Left ventricle myocardium superior (tissue), 1 donor: ENCODE measurements at regions not wholly inside any gene's neighbourhood (a gene's known extent, or its start where the extent isn't known, plus 50 kb on each side); places are given as distances from the start of the nearest gene placed in this dataset.
"Not testable (repeated sequence)": the region's sequence is repeated elsewhere in the genome, so short reads cannot be mapped to it uniquely, and the experiment has no call there.

Experiments used
- ATAC-seq: fragments of 200-7000 bp; cut with Tn5 transposase; one replicate; pipeline ENCODE4 v1.9.1; 2020; ENCODE audit warnings: mild to moderate bottlenecking, moderate library complexity
- DNase-seq: peaks from one replicate; pipeline ENCODE4 v3.0.0-alpha.2; 2020
- intact Hi-C: fragments of 100-400 bp; cut with micrococcal nuclease; formaldehyde crosslinking; loops from one replicate; pipeline ENCODE4 v1.11.0; 2022
- donor health status: DM: no; HTN: yes; CAD: no; lungs with severe emphysema.

GRCh38 chr3:177370246-177370822 is 173.1 kb upstream of the TBL1XR1 start:
- ATAC-seq (no peak), DNase-seq (no peak)
- intact Hi-C loops = loop anchor here (10.0 kb wide), 1 partner anchor 954 kb away; no protein-coding TSS in a partner anchor

GRCh38 chr3:177371146-177371545 is 173.9 kb upstream of the TBL1XR1 start:
- ATAC-seq (no peak), DNase-seq (no peak)
- intact Hi-C loops = loop anchor here (10.0 kb wide), 1 partner anchor 954 kb away; no protein-coding TSS in a partner anchor

- intact Hi-C loops = loop anchor here (10.0 kb wide), 1 partner anchor 953 kb away; no protein-coding TSS in a partner anchor
- DNase-seq (no peak), ATAC-seq (no peak)
Measured at GRCh38 chr3:177371888-177372287, 174.6 kb upstream of the TBL1XR1 start.

DNA sequence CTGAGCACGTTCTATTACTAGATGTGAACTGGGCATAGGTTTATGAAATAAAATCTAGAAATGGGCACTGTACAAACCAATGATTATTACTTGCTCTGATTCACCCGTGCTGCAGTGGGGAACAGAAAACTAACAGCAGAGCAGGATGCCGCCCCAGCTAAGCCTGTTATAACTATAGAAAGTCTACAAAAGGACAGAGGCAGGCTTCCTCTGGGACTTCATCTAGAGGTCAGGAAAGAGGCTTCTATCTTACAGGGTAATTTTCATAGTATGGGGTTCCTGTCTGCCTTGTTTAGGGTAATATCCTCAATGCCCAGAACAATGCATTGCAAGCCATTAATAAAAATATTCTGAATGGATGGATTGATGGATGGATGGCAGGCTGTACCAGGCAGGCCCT is 177.0 kb upstream of the TBL1XR1 start:
- intact Hi-C loops = loop anchor here (10.0 kb wide), 1 partner anchor 950 kb away; no protein-coding TSS in a partner anchor

GRCh38 chr3:177375316-177375715 is 178.0 kb upstream of the TBL1XR1 start:
- intact Hi-C loops = loop anchor here (10.0 kb wide), 1 partner anchor 949 kb away; no protein-coding TSS in a partner anchor
- no peak for ATAC-seq
- no peak for DNase-seq

More for the DNA sequence above, 177.0 kb upstream of the TBL1XR1 start:
- no peak for DNase-seq
- no peak for ATAC-seq

- no peak for DNase-seq
- ATAC-seq = no peak
- intact Hi-C loops = loop anchor here (10.0 kb wide), 1 partner anchor 948 kb away; no protein-coding TSS in a partner anchor
Measured at GRCh38 chr3:177377166-177377565, 179.9 kb upstream of the TBL1XR1 start.

GRCh38 chr3:177378168-177378567 is 180.9 kb upstream of the TBL1XR1 start:
- intact Hi-C loops = loop anchor here (10.0 kb wide), 1 partner anchor 947 kb away; no protein-coding TSS in a partner anchor
- ATAC-seq (no peak), DNase-seq (no peak)

DNA sequence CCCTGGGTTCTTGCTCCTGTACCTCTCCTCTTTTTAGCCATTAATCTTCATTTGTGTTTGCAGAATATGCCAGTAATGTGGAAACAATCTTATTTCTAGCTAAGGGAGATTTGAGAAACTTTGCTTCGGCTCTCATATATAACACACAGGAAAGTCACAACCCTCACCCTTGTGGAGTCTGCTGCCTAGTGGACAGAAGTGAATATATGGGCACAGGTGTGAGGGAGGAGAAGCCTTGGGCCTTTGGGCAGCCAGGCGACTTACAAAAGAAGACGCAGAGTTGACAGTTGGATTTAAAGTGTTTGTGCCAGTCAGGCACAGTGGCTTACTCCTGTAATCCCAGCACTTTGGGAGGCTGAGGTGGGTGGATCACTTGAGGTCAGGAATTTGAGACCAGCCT is 181.8 kb upstream of the TBL1XR1 start:
- ATAC-seq = peak; percentile 22
- DNase-seq = no peak
- intact Hi-C loops = loop anchor here (10.0 kb wide), 1 partner anchor 946 kb away; no protein-coding TSS in a partner anchor

GRCh38 chr3:177381070-177381469 is 183.8 kb upstream of the TBL1XR1 start:
- ATAC-seq (no peak), DNase-seq (no peak)
- intact Hi-C loops = no loop called here

GRCh38 chr3:177382944-177383343 is 185.7 kb upstream of the TBL1XR1 start:
- intact Hi-C loops = no loop called here
- ATAC-seq (peak; percentile 76), DNase-seq (peak; percentile 74)

- intact Hi-C loops = no loop called here
- ATAC-seq (no peak), DNase-seq (no peak)
Measured at GRCh38 chr3:177385186-177385585, 187.9 kb upstream of the TBL1XR1 start.

GRCh38 chr3:177385831-177386301 is 188.6 kb upstream of the TBL1XR1 start:
- no peak for DNase-seq
- intact Hi-C loops = no loop called here
- no peak for ATAC-seq

DNA sequence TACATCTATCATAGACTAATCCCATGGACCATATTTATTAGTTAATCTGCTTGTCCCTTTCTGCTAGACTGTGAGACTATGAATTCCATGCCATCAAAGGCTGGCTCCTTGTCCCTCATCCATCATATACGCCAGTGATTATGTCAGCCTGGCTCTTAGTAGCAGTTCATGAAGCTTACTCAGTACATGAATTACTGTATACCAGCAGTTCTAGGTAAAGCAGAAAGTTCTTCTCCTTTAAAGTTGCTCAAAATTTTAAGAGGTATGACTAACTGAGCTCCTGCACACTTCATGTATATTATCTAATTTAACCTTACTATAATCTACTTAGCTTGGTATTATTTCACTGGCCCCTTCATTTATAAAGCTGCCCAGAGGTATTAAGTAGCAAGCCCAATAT is 190.9 kb upstream of the TBL1XR1 start:
- ATAC-seq (no peak), DNase-seq (no peak)
- intact Hi-C loops = no loop called here

DNA sequence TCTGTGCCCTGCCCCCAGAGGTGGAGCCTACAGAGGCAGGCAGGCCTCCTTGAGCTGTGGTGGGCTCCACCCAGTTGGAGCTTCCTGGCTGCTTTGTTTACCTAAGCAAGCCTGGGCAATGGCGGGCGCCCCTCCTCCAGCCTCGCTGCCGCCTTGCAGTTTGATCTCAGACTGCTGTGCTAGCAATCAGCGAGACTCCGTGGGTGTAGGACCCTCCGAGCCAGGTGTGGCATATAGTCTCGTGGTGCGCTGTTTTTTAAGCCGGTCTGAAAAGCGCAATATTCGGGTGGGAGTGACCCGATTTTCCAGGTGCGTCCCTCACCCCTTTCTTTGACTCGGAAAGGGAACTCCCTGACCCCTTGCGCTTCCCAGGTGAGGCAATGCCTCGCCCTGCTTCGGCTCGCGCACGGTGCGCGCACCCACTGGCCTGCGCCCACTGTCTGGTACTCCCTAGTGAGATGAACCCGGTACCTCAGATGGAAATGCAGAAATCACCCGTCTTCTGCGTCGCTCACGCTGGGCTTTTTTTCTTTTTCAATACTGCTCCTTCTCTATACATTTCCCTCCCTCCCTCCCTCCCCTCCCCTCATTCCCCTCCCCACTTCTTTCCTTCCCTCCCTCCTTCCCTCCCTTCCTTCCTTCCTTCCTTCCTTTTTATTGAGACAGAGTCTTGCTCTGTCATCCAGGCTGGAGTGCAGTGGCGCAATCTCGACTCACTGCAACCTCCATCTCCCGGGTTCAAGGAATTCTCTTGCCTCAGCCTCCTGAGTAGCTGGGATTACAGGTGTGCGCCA is 197.1 kb upstream of the TBL1XR1 start:
- intact Hi-C loops, DNase-seq, ATAC-seq: not testable (repeated sequence)

DNA sequence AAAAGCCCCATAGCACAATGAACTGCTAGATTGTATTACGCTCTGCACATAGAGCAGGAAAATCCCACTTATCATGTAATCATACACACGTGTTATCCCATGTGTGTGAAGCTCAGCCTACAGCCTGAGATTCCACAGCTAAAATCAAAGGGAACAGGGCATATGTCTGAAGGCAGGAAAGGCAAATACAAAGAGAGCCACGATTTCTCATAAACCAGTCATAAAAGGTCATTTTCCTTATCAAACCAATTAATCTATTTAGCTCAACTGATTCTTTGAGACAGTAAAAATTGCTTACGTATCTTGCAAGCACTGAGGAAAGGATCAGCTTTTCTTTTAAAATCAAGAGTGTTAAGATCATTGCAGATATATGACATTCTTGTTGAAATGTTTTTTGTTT is 199.5 kb upstream of the TBL1XR1 start:
- no peak for ATAC-seq
- intact Hi-C loops = no loop called here
- no peak for DNase-seq

DNA sequence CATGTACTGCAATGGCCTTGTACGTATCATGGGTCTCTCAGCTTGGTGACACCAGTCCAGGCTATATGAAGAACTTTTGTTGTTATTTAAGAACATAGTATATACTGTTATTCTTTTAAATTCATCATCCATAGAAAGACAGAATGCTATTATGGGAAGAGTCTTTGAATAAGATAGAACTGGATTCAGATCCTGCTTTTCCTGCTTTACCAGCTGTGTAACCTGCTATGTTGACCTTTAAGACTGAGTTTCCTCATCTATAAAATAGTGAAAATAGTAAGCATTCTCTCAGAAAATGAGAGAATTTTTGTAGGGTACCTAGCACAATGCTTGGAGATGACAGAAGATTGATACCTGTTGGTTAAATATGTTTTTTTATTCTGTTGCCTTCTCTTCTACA is 204.1 kb upstream of the TBL1XR1 start:
- no peak for DNase-seq
- no peak for ATAC-seq
- intact Hi-C loops = no loop called here

- intact Hi-C loops = no loop called here
- DNase-seq (no peak), ATAC-seq (no peak)
Measured at GRCh38 chr3:177402533-177402932, 205.3 kb upstream of the TBL1XR1 start.

DNA sequence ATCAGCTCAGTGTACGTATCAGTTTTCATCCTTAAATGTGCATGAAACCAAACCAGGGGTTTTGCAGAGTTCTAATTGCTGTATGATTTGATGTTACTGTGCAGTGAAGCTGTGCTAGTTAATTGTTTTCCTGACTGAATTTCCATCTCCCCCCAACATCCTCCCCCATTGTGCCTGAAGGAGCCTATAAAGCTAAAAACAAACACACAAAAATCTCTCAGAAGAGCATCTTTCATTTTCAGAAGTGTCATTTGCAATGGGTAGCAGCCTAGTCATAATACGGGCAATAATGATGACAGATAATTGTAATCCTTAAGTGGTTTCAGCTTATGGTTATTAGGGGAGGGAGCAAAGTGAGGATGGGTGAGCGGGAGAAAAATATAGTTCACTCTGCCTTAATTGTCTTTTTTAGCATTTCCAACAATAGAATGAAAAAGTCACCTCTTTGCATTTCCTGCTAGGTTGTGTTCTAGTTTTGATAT is 207.9 kb upstream of the TBL1XR1 start:
- DNase-seq = no peak
- no peak for ATAC-seq
- intact Hi-C loops = no loop called here

DNA sequence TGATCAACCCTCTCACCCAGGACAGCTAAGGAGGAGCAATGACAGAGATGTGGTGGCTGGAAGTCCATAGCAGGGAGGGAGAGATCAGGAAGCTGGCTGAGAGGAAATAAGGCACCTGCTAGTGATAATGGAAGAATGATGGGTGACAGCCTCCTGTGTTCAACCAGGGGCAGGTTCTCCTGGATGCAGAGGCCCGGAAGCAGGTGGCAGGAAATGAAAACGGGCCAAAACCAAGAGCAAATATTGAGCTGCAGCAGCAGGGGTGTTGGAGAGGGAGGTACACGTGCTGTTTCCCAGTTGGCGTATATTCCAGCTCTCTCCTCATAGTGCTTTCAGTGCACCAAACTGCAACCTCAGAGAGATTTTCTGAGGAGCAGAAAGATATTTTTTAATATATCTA is 213.4 kb upstream of the TBL1XR1 start:
- DNase-seq (no peak), ATAC-seq (no peak)
- intact Hi-C loops = no loop called here

DNA sequence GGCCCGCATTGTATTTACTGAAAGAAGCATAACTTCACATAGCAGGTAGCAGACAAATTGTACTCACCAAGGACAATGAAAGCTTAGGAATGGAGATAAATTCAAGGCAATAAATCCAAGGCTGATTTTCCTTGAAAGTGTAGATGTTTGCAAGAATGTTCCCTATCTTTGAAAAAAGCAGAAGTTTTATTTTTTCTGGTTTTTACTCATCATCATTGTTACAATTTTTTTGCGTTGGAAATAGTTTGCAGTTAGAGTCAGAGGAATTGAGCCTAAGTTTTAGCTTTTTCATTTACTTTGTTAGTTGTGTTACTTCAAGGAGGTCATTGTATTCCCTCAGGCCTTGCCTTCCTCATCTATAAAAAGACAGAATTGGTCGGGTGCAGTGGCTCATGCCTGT is 213.9 kb upstream of the TBL1XR1 start:
- intact Hi-C loops = no loop called here
- DNase-seq = no peak
- ATAC-seq = no peak
